ENCODE measurements at regions not wholly inside any gene's neighbourhood (a gene's known extent, or its start where the extent isn't known, plus 50 kb on each side); places are given as distances from the start of the nearest gene placed in this dataset.

- no peaks in the 10 kb centered on the region for H3K36me3 ChIP-seq (ENCODE audit: control insufficient read depth, insufficient read depth, low read length)
These were observed 207.5 kb downstream of the SLITRK5 start for GRCh38 chr13:87878706-87879105.

More at GRCh38 chr13:87878706-87879105, 207.5 kb downstream of the SLITRK5 start:
- Histone ChIP-seq H4K20me1 (ENCODE audit: insufficient read depth, low read length) (no peaks in the 10 kb centered on the region), H2BK5ac (ENCODE audit: low read depth, low read length, poor library complexity, severe bottlenecking) (no peak overlapping the region), H4K91ac (ENCODE audit: insufficient read depth, low read depth, low read length) (no peak overlapping the region), H3K18ac (ENCODE audit: low read depth, low read length) (no peak overlapping the region), H3K56ac (ENCODE audit: extremely low read depth, insufficient read depth, low read length) (no peak overlapping the region), H2AK5ac (ENCODE audit: low read depth, low read length) (no peak overlapping the region), H2AK9ac (replicated peaks; ENCODE audit: low read depth, low read length, poor library complexity) (no peak overlapping the region), H3K27ac (ENCODE audit: insufficient read depth, low read length) (no peak overlapping the region), H3K23ac (ENCODE audit: low read depth, low read length) (no peak overlapping the region), H3K4ac (ENCODE audit: low read depth, low read length) (no peak overlapping the region), H3K27me3 (ENCODE audit: control insufficient read depth, insufficient read depth, low read length) (no peaks in the 10 kb centered on the region), H2BK20ac (ENCODE audit: low read depth, low read length) (no peak overlapping the region), H3K4me3 (ENCODE audit: insufficient read depth, low read depth, low read length) (no peak overlapping the region), H3K79me1 (ENCODE audit: low read depth in 1 of 2, low read length in 2 of 2) (no peaks in the 10 kb centered on the region), H3K9ac (ENCODE audit: low read depth, low read length) (no peak overlapping the region), H4K5ac (ENCODE audit: low read depth, low read length) (no peak overlapping the region), H3K14ac (replicated peaks; ENCODE audit: low read depth, low read length) (no peak overlapping the region), H3K9me3 (ENCODE audit: control insufficient read depth, insufficient read depth, low read length) (peaks cover 2% of the 10 kb centered on the region; the same call in 1 of the 2 replicates), H4K8ac (ENCODE audit: low read depth in 2 of 2, low read length in 2 of 2) (no peak overlapping the region), H2BK15ac (ENCODE audit: low read depth, low read length) (no peak overlapping the region), H3K4me2 (ENCODE audit: low read depth, low read length) (no peak overlapping the region), H3K9me1 (ENCODE audit: insufficient read depth, low read length) (no peaks in the 10 kb centered on the region), H2BK120ac (ENCODE audit: low read depth, low read length) (no peak overlapping the region), H3K4me1 (ENCODE audit: control insufficient read depth, insufficient read depth, low read length) (no peaks in the 10 kb centered on the region), H2AFZ (replicated peaks; ENCODE audit: low read length, poor library complexity) (no peak overlapping the region)
- TF ChIP-seq MAFK (IDR thresholded peaks at IDR 0.05; ENCODE audit: low read depth, low read length) (no peak), RCOR1 (IDR thresholded peaks at IDR 0.05; ENCODE audit: insufficient replicate concordance, low read length) (no peak), ELK1 (IDR thresholded peaks at IDR 0.05; ENCODE audit: borderline replicate concordance, low read depth, low read length) (no peak), RFX5 (IDR thresholded peaks at IDR 0.05; ENCODE audit: low read depth, low read length) (no peak), BHLHE40 (IDR thresholded peaks at IDR 0.05; ENCODE audit: low read depth, low read length) (no peak), CHD1 (IDR thresholded peaks at IDR 0.05; ENCODE audit: low read depth, low read length) (no peak)
- dilution Hi-C loops (cut with HindIII; ENCODE audit: low sequenced_read_pairs, unreplicated experiment) (no loop called here), intact Hi-C loops (cut with micrococcal nuclease) (no loop called here), in situ Hi-C loops (cut with MboI; ENCODE audit: low sequenced_read_pairs) (no loop called here)
- DNase-seq (no peak), ATAC-seq (ENCODE audit: low read depth) (no peak)
- POLR2A ChIA-PET (ENCODE audit: unreplicated experiment), result no interaction called here
- BruUV-seq (replicated peaks), result no TSS peak
- CTCF ChIA-PET, result no interaction called here

All from IMR-90 (cell line).